Aorta (tissue), 5 donors: ENCODE measurements at regions not wholly inside any gene's neighbourhood (a gene's known extent, or its start where the extent isn't known, plus 50 kb on each side); places are given as distances from the start of the nearest gene placed in this dataset.
"Not testable (repeated sequence)": the region's sequence is repeated elsewhere in the genome, so short reads cannot be mapped to it uniquely, and the experiment has no call there.

ENCODE experiments used
- ATAC-seq: fragments of 200-7000 bp; cut with Tn5 transposase; one replicate; pipeline ENCODE4 v1.9.1; 2022; ENCODE audit warnings: moderate library complexity; ENCODE audit not compliant: low FRiP score
- DNase-seq, 2 donors: peaks; one replicate each; pipeline ENCODE4 v3.0.0-alpha.2; 2020
- H3K27ac ChIP-seq, 2 donors: one replicate each; pipeline ENCODE4 v1.5.1; 2013; ENCODE audit warnings: low read length in 2 of 2, mild to moderate bottlenecking in 2 of 2, moderate library complexity in 2 of 2, control low read depth in 1 of 2, inconsistent platforms in 1 of 2, low read depth in 1 of 2
- H3K27me3 ChIP-seq, 2 donors: one replicate each; pipeline ENCODE4 v1.6.1; 2013; ENCODE audit warnings: control low read depth in 1 of 2, low read length in 1 of 2, mild to moderate bottlenecking in 1 of 2, moderate library complexity in 1 of 2; ENCODE audit not compliant: insufficient read depth in 2 of 2, control insufficient read depth in 1 of 2
- H3K36me3 ChIP-seq, 2 donors: one replicate each; pipeline ENCODE4 v1.6.1; 2013; ENCODE audit warnings: control low read depth in 1 of 2, low read length in 1 of 2, mild to moderate bottlenecking in 1 of 2; ENCODE audit not compliant: insufficient read depth in 2 of 2, control insufficient read depth in 1 of 2
- H3K4me1 ChIP-seq, 2 donors: one replicate each; pipeline ENCODE4 v1.6.1; 2013; ENCODE audit warnings: low read length in 2 of 2, control low read depth in 1 of 2, mild to moderate bottlenecking in 1 of 2, moderate library complexity in 1 of 2; ENCODE audit not compliant: insufficient read depth in 2 of 2, control insufficient read depth in 1 of 2
- H3K4me3 ChIP-seq, 2 donors: one replicate each; pipeline ENCODE4 v1.5.1; 2013; ENCODE audit warnings: low read length in 2 of 2, control low read depth in 1 of 2, mild to moderate bottlenecking in 1 of 2
- H3K9me3 ChIP-seq: one replicate; pipeline ENCODE4 v1.6.1; 2013; ENCODE audit warnings: mild to moderate bottlenecking, low read length; ENCODE audit not compliant: control insufficient read depth
- WGBS, 2 donors: extraction: QIAGEN DNeasy Blood & Tissue Kit; methylation state at CpG; one replicate each; pipeline ENCODE4 v1.1.7; 2013; 5-methylcytosine and 5-hydroxymethylcytosine counted together
- intact Hi-C, 2 donors: fragments of 100-400 bp; cut with DNase I; formaldehyde crosslinking; loops; one replicate each; pipeline versions ENCODE4 v1.14.2 to v1.15.0; 2022
- donor health status: healthy with polysubstance abuse.
- donor health status: Bipolar disorder and iron deficiency.
- donor health status: DM: no; HTN: no; CAD: no.
- donor health status: DM: no; HTN: no; CAD: no.
- donor health status: DM: yes; HTN: yes; CAD: no.

GRCh38 chr20:56735084-56735642 lies 106.1 kb downstream of the TFAP2C start:
- H3K27ac ChIP-seq: no peak overlapping the region
- no peaks in the 10 kb centered on the region for H3K9me3 ChIP-seq
- no peaks in the 10 kb centered on the region for H3K4me1 ChIP-seq
- H3K4me3 ChIP-seq: no peak overlapping the region
- WGBS, 2 donors: 14 to 15% methylated on average over 15 of the region's 15 CpGs
- intact Hi-C loops: no loop called here
- ATAC-seq (no peak), DNase-seq (no peak)
- no peaks in the 10 kb centered on the region for H3K27me3 ChIP-seq
- H3K36me3 ChIP-seq: no peaks in the 10 kb centered on the region

GRCh38 chr20:56736285-56736857 lies 107.3 kb downstream of the TFAP2C start:
- 6 to 7% methylated on average over 10 of the region's 10 CpGs for WGBS, 2 donors
- H3K9me3 ChIP-seq: peaks cover 2% of the 10 kb centered on the region
- DNase-seq (peak in 1 of 2 donors; percentile 22), ATAC-seq (no peak)
- no peaks in the 10 kb centered on the region for H3K4me1 ChIP-seq
- intact Hi-C loops: no loop called here
- no peak overlapping the region for H3K27ac ChIP-seq
- H3K36me3 ChIP-seq: no peaks in the 10 kb centered on the region
- no peaks in the 10 kb centered on the region for H3K27me3 ChIP-seq
- H3K4me3 ChIP-seq: no peak overlapping the region

DNA sequence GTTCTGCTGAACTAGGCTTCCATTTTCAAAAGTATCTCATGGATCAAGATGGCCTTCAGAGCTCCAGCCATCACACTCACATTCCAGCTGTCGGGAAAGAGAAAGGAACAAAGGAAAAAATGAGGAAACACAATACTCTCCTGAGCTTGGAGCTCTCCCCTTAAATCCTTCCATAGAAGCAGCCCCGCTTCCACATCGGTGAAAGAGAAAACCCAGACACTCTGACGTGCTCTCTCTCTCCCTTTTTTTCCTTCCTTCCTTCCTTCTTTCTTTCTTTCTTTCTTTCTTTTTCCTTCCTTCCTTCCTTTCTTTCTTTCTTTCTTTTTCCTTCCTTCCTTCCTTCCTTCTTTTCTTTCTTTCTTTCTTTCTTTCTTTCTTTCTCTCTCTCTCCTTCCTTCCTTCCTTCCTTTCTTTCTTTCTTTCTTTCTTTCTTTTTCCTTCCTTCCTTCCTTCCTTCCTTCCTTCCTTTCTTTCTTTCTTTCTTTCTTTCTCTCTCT lies 115.3 kb downstream of the TFAP2C start:
- H3K4me1 ChIP-seq, H3K36me3 ChIP-seq, H3K27me3 ChIP-seq, H3K4me3 ChIP-seq, ATAC-seq, H3K27ac ChIP-seq, H3K9me3 ChIP-seq, intact Hi-C loops: not testable (repeated sequence)
- 85 to 88% methylated on average over 4 of the region's 4 CpGs for WGBS, 2 donors
- peak in 1 of 2 donors; percentile 0 for DNase-seq

DNA sequence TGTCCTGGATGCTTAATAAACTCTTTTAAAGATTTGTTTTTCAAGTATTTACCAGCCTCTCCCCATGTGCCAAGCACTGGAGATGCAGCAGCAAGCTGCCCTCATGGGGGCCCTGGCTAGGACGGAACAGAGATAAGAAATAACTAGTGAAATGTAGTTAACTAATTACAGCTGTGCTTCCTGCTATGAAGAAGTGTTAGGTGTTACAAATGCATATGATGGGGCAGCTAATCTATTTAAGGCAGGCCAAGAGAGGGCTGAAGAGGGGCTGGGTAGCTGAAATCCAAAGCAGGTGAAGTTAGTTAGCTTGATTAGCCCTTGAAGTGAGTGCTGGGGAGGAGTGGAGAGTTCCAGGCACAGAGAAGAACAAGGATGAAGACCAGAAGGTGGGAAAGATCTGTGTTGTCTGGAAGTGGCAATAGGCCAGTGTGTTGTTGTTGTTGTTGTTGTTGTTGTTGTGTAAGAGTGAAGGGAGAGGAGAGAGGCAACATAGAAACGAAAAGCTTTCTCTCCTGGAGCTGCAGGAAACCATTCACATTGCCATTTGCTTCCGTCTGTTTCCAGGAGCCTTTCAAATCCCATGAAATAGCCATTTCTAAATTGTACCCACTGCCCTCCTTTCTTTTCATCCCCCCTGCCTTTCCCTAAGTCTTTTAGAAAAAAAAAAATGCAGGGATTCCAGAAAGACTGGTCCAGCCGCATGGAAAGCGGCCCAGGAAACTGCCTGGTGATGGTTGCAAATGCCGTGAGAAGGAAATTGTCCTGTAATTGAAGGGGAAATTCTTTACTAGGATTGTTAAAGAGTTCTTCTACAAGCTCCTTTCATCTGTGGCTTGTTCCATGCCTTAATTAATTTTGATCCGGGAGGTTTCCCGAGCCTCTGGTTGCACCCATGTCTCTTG lies 119.6 kb downstream of the TFAP2C start:
- intact Hi-C loops: no loop called here
- Histone ChIP-seq H3K4me1 (no peaks in the 10 kb centered on the region), H3K4me3 (no peak overlapping the region), H3K27me3 (no peaks in the 10 kb centered on the region), H3K9me3 (peaks cover 6% of the 10 kb centered on the region), H3K27ac (no peak overlapping the region), H3K36me3 (no peaks in the 10 kb centered on the region)
- DNase-seq (peak in 1 of 2 donors; percentile 5), ATAC-seq (no peak)
- WGBS, 2 donors: 34% methylated on average over 8 of the region's 8 CpGs

DNA sequence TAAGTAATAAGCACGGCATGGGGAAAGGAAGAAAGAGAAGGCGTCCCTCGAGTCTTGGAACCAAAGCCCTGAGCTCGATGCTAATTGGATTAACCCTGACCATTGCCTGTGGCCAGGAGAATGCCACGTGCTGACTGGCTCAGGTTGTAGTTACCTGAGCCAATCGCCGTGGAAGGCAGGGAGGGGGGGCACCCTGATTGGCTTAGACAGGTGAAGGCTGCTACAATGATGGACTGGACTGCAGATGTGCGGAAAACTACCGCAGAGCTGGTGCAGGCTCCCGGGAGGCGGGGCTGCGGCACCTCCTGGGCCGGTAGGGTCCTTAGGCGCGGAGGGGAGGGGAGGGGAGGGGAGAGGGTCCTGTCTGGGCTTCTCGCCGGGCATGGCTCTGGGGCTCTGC lies 121.3 kb downstream of the TFAP2C start:
- no peak for ATAC-seq
- no peak overlapping the region for H3K4me3 ChIP-seq
- no peaks in the 10 kb centered on the region for H3K4me1 ChIP-seq
- DNase-seq: peak in 1 of 2 donors; percentile 65
- no peaks in the 10 kb centered on the region for H3K36me3 ChIP-seq
- H3K27ac ChIP-seq: no peak overlapping the region
- peaks cover 4% of the 10 kb centered on the region for H3K9me3 ChIP-seq
- intact Hi-C loops: no loop called here
- 17 to 18% methylated on average over 14 to 17 of the region's 17 CpGs for WGBS, 2 donors
- no peaks in the 10 kb centered on the region for H3K27me3 ChIP-seq

GRCh38 chr20:56752274-56752673 lies 123.2 kb downstream of the TFAP2C start:
- H3K4me3 ChIP-seq: no peak overlapping the region
- no peak overlapping the region for H3K27ac ChIP-seq
- DNase-seq (no peak), ATAC-seq (no peak)
- intact Hi-C loops: no loop called here
- no peaks in the 10 kb centered on the region for H3K4me1 ChIP-seq
- H3K36me3 ChIP-seq: no peaks in the 10 kb centered on the region
- peaks cover 5% of the 10 kb centered on the region for H3K9me3 ChIP-seq
- 38 to 41% methylated on average over 8 of the region's 8 CpGs for WGBS, 2 donors
- H3K27me3 ChIP-seq: no peaks in the 10 kb centered on the region

DNA sequence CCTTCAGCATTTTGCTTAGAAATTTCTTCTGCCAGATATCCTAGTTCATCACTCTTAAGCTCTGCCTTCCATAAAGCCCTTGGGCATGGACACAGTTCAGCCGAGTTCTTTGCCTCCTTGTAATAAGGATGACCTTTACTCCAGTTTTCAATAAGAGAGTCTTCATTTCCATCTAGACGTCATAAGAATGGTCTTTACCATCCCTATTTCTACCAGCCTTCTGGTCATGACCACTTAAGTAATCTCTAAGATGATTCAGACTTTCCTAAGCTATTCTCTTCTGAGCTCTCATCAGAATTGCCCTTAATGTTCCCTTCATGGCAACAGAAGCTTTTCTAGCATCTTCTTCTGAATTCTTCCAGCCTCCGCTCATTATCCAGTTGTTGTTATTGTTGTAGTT lies 126.1 kb downstream of the TFAP2C start:
- intact Hi-C loops: no loop called here

DNA sequence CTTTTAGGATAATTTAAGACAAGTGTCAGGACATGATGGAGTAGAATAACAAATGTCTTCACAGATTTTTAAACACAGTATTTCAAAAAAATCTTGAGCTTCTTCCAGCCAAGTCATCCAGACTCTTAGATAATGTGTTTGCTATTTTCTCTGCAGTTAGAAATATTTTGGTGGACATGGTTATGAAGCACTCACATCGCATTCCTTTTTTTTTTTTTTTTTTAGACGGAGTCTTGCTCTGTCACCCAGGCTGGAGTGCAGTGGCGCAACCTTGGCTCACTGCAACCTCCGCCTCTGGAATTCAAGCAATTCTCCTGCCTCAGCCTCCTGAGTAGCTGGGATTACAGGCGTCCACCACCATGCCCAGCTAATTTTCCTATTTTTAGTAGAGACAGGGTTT lies 127.6 kb downstream of the TFAP2C start:
- peak in 1 of 2 donors; percentile 7 for DNase-seq
- intact Hi-C loops: not testable (repeated sequence)

More for the DNA sequence above, 126.1 kb downstream of the TFAP2C start:
- H3K27me3 ChIP-seq: no peaks in the 10 kb centered on the region
- WGBS, 2 donors: 75 to 77% methylated on average over 3 of the region's 3 CpGs
- H3K4me3 ChIP-seq: no peak overlapping the region
- no peak overlapping the region for H3K27ac ChIP-seq
- no peaks in the 10 kb centered on the region for H3K36me3 ChIP-seq
- DNase-seq (no peak), ATAC-seq (no peak)
- peaks cover 3% of the 10 kb centered on the region for H3K9me3 ChIP-seq
- no peaks in the 10 kb centered on the region for H3K4me1 ChIP-seq

More for the DNA sequence above, 127.6 kb downstream of the TFAP2C start:
- not testable (repeated sequence) for H3K9me3 ChIP-seq, H3K4me3 ChIP-seq, H3K27me3 ChIP-seq, H3K36me3 ChIP-seq, ATAC-seq, H3K4me1 ChIP-seq, H3K27ac ChIP-seq
- 65 to 75% methylated on average over 5 of the region's 5 CpGs for WGBS, 2 donors
